RWPE2 (cell line): ENCODE measurements at regions not wholly inside any gene's neighbourhood (a gene's known extent, or its start where the extent isn't known, plus 50 kb on each side); places are given as distances from the start of the nearest gene placed in this dataset.

Experiments used
- ATAC-seq: fragments of 200-7000 bp; cut with Tn5 transposase; 3 replicates; pipeline ENCODE4 v1.9.1; 2021; ENCODE audit warnings: low read depth
- DNase-seq: peaks from one replicate; pipeline ENCODE4 v3.0.0-alpha.2; 2020; ENCODE audit warnings: low spot score
- H3K27ac ChIP-seq: fragments of 450-650 bp; 2 replicates; pipeline ENCODE4 v1.5.1; 2017; ENCODE audit warnings: mild to moderate bottlenecking; ENCODE audit not compliant: poor library complexity, severe bottlenecking
- H3K27me3 ChIP-seq: fragments of 250-450 bp; sonication (Bioruptor Pico); 2 replicates; pipeline ENCODE4 v1.5.1; 2021; ENCODE audit warnings: mild to moderate bottlenecking, moderate library complexity; ENCODE audit not compliant: insufficient read depth, poor library complexity, severe bottlenecking
- H3K36me3 ChIP-seq: fragments of 250-450 bp; sonication (Bioruptor Pico); 2 replicates; pipeline ENCODE4 v1.5.1; 2020; ENCODE audit warnings: low read depth, mild to moderate bottlenecking, moderate library complexity
- H3K4me1 ChIP-seq: fragments of 250-450 bp; sonication (Bioruptor Pico); 2 replicates; pipeline ENCODE4 v1.5.1; 2021; ENCODE audit warnings: mild to moderate bottlenecking, moderate library complexity; ENCODE audit not compliant: insufficient read depth, poor library complexity, severe bottlenecking
- H3K4me3 ChIP-seq: fragments of 250-450 bp; sonication (Bioruptor Pico); 2 replicates; pipeline ENCODE4 v1.5.1; 2021; ENCODE audit warnings: mild to moderate bottlenecking, moderate library complexity; ENCODE audit not compliant: severe bottlenecking
- H3K9me3 ChIP-seq: fragments of 250-450 bp; sonication (Bioruptor Pico); 2 replicates; pipeline ENCODE4 v1.5.1; 2021; ENCODE audit warnings: mild to moderate bottlenecking, moderate library complexity; ENCODE audit not compliant: severe bottlenecking
- TF ChIP-seq, protein P1 (sequence below): fragments of 450-650 bp; IDR thresholded peaks from one replicate; pipeline ENCODE4 v1.5.1; 2017; ENCODE audit warnings: mild to moderate bottlenecking, moderate library complexity; ENCODE audit not compliant: poor library complexity, severe bottlenecking

GRCh38 chr2:15069149-15069548, 436.6 kb downstream of the LRATD1 start:
- H3K9me3 ChIP-seq, result no peaks in the 10 kb centered on the region
- H3K27me3 ChIP-seq, result no peaks in the 10 kb centered on the region
- no peaks in the 10 kb centered on the region for H3K36me3 ChIP-seq
- TF ChIP-seq, protein P1, sequence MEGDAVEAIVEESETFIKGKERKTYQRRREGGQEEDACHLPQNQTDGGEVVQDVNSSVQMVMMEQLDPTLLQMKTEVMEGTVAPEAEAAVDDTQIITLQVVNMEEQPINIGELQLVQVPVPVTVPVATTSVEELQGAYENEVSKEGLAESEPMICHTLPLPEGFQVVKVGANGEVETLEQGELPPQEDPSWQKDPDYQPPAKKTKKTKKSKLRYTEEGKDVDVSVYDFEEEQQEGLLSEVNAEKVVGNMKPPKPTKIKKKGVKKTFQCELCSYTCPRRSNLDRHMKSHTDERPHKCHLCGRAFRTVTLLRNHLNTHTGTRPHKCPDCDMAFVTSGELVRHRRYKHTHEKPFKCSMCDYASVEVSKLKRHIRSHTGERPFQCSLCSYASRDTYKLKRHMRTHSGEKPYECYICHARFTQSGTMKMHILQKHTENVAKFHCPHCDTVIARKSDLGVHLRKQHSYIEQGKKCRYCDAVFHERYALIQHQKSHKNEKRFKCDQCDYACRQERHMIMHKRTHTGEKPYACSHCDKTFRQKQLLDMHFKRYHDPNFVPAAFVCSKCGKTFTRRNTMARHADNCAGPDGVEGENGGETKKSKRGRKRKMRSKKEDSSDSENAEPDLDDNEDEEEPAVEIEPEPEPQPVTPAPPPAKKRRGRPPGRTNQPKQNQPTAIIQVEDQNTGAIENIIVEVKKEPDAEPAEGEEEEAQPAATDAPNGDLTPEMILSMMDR, result no peak
- no peaks in the 10 kb centered on the region for H3K4me1 ChIP-seq
- no peak overlapping the region for H3K4me3 ChIP-seq
- DNase-seq (no peak), ATAC-seq (no peak)
- no peak overlapping the region for H3K27ac ChIP-seq

DNA sequence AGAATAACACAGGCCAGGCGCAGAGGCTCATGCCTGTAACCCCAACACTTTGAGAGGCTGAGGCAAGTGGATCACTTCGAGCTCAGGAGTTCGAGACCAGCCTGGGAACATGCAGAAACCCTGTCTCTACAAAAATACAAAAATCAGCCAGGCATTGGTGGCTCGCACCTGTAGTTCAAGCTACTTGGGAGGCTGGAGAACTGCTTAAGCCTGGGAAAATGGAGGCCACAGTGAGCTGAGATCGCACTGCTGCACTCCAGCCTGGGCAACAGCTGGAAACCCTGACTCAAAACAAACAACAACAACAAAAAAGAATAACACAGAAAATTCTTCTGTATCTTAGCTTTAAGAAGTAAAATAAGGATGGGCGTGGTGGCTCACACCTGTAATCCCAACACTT, 440.3 kb downstream of the LRATD1 start:
- DNase-seq (no peak), ATAC-seq (no peak)
- H3K4me3 ChIP-seq, result no peak overlapping the region
- H3K27me3 ChIP-seq, result peaks cover 3% of the 10 kb centered on the region
- no peaks in the 10 kb centered on the region for H3K9me3 ChIP-seq
- no peaks in the 10 kb centered on the region for H3K4me1 ChIP-seq
- TF ChIP-seq, protein P1, result no peak
- no peak overlapping the region for H3K27ac ChIP-seq
- H3K36me3 ChIP-seq, result no peaks in the 10 kb centered on the region

DNA sequence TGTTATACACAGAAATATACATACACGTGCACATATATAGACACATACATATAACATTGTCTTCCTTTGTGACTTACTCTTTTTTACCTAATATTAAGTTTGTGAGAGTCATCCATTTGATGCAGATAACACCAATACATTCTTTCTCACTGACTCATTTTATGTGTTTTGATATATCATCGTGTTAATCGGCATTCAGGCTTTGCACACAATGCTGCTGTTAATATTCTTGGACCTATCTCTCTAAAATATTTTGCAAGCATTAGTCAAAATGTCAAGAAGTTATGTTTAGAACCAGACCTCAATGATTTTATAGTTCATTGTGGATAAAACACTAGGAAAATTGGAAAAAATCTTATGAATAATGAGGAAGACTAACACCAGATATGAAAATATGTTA, 441.1 kb downstream of the LRATD1 start:
- no peak overlapping the region for H3K27ac ChIP-seq
- H3K27me3 ChIP-seq, result peaks cover 3% of the 10 kb centered on the region
- no peak overlapping the region for H3K4me3 ChIP-seq
- TF ChIP-seq, protein P1, result no peak
- no peaks in the 10 kb centered on the region for H3K4me1 ChIP-seq
- H3K36me3 ChIP-seq, result no peaks in the 10 kb centered on the region
- H3K9me3 ChIP-seq, result no peaks in the 10 kb centered on the region
- DNase-seq (no peak), ATAC-seq (no peak)

DNA sequence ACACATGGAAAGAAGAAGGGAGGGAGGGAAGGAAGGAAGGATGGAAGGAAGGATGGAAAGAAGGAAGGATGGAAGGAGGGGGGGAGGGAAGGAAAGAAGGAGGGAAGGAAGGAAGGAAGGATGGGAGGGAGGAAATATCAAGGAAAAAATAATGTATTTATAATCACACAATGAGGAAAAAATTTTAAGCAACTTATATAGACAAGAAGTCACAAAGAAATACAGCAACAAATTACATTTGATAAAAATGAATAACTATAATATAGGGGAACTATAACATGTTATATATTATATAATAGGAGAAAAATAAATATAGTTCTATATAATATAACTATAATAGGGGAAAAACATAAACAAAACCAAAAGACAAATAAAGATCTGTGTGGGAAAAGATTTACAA, 441.8 kb downstream of the LRATD1 start:
- no peaks in the 10 kb centered on the region for H3K4me1 ChIP-seq
- no peak overlapping the region for H3K4me3 ChIP-seq
- no peaks in the 10 kb centered on the region for H3K36me3 ChIP-seq
- no peak overlapping the region for H3K27ac ChIP-seq
- ATAC-seq, result no peak
- TF ChIP-seq, protein P1, result no peak
- DNase-seq, result no peak
- peaks cover 3% of the 10 kb centered on the region for H3K27me3 ChIP-seq
- H3K9me3 ChIP-seq, result no peaks in the 10 kb centered on the region

DNA sequence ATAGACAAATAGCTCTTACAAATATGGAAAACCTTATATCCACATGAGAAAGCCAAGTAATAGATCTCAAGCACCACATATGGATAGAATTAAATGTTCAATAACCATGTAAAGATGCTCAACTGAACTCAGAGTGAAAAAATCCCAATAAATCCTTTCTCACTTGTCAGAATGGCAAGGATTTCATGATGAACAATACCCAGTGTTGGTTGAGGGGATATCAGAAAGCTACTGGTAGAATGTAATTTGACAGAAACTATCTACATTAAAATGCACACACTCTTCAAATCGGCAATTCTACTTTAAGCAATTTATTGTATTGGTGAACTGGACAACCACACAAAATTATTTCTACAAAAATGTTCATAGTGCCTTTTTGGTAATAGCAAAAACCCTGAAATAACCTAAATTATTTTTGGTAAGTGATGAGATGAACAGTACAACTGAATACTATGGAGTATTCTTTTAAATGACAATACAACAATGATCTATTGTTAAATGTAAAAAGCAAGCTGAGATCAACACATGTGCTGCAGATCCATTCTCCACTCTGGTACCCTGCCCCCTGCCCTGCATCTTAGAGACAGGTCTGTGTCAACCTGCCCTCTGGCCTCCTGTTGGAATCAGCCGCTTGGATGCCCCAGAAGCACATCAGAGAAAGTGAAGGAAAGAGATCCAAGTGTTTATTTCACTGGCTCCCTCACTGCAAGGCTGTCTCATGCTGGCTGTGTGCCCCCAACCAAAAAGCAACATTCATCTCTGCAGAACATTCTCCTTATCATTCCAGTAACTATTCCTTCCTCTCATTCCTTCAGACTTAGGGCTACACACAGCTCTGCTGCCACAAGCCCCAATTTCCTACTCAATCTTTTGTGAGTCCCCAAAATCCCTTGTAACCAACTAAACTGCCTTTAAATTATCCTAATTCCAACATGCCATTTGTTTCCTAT, 442.5 kb downstream of the LRATD1 start:
- Histone ChIP-seq H3K4me3 (no peak overlapping the region), H3K27ac (no peak overlapping the region), H3K4me1 (no peaks in the 10 kb centered on the region), H3K27me3 (peaks cover 3% of the 10 kb centered on the region), H3K36me3 (no peaks in the 10 kb centered on the region), H3K9me3 (no peaks in the 10 kb centered on the region)
- TF ChIP-seq, protein P1, result no peak
- no peak for DNase-seq
- no peak for ATAC-seq
